ENCODE measurements at regions not wholly inside any gene's neighbourhood (a gene's known extent, or its start where the extent isn't known, plus 50 kb on each side); places are given as distances from the start of the nearest gene placed in this dataset.

DNA sequence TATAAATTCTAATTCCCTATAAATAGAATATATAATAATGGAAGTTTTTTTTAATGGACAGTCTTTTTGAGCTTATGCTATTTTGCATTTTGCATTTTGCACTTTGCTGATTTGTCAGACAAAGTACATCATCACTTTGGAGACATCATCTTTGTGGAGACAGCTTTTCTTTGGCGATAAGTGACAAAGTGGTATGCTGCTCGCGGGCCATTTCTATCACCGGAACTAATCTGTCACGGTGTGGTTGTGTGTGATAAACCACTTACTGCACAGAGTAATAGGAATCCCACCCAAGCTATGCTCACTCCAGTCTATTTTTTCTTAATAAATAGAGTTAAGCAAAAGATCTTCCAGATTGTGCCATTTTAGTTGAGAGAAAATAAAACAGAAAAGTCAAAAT, 133.1 kb downstream of the MACIR start:
- Histone ChIP-seq H3K36me3 (ENCODE audit: insufficient read depth, low read length) (no peaks in the 10 kb centered on the region), H3K4me3 (ENCODE audit: low read length, poor library complexity, severe bottlenecking) (no peak overlapping the region), H3K27me3 (ENCODE audit: insufficient read depth, low read length, poor library complexity, severe bottlenecking) (no peaks in the 10 kb centered on the region), H3F3A (ENCODE audit: low read depth) (no peaks in the 10 kb centered on the region), H3K79me2 (ENCODE audit: insufficient read depth, low read length) (no peaks in the 10 kb centered on the region), H3K9ac (ENCODE audit: low read depth, low read length, poor library complexity, severe bottlenecking) (no peak overlapping the region), H2AFZ (ENCODE audit: low read length) (no peak overlapping the region), H3K9me2 (replicated peaks; ENCODE audit: low read depth, low read length) (no peaks in the 10 kb centered on the region), H3K9me3 (ENCODE audit: insufficient read depth, low read depth, low read length) (no peaks in the 10 kb centered on the region), H4K20me1 (ENCODE audit: insufficient read depth, low read length, poor library complexity, severe bottlenecking) (no peaks in the 10 kb centered on the region), H3K4me1 (ENCODE audit: insufficient read depth, low read length, poor library complexity, severe bottlenecking) (peaks cover 3% of the 10 kb centered on the region), H3K4me2 (ENCODE audit: low read depth, low read length, poor library complexity, severe bottlenecking) (no peak overlapping the region)
- TF ChIP-seq EZH2phosphoT487 (IDR thresholded peaks at IDR 0.05; ENCODE audit: borderline replicate concordance) = no peak
- TF ChIP-seq, protein P1, sequence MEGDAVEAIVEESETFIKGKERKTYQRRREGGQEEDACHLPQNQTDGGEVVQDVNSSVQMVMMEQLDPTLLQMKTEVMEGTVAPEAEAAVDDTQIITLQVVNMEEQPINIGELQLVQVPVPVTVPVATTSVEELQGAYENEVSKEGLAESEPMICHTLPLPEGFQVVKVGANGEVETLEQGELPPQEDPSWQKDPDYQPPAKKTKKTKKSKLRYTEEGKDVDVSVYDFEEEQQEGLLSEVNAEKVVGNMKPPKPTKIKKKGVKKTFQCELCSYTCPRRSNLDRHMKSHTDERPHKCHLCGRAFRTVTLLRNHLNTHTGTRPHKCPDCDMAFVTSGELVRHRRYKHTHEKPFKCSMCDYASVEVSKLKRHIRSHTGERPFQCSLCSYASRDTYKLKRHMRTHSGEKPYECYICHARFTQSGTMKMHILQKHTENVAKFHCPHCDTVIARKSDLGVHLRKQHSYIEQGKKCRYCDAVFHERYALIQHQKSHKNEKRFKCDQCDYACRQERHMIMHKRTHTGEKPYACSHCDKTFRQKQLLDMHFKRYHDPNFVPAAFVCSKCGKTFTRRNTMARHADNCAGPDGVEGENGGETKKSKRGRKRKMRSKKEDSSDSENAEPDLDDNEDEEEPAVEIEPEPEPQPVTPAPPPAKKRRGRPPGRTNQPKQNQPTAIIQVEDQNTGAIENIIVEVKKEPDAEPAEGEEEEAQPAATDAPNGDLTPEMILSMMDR (conservative IDR thresholded peaks at IDR 0.05; ENCODE audit: low read length) = no peak

- no peak overlapping the region for H3K4me3 ChIP-seq (ENCODE audit: low read length, poor library complexity, severe bottlenecking)
- H3F3A ChIP-seq (ENCODE audit: low read depth) = no peaks in the 10 kb centered on the region
- no peaks in the 10 kb centered on the region for H4K20me1 ChIP-seq (ENCODE audit: insufficient read depth, low read length, poor library complexity, severe bottlenecking)
- no peaks in the 10 kb centered on the region for H3K36me3 ChIP-seq (ENCODE audit: insufficient read depth, low read length)
- H2AFZ ChIP-seq (ENCODE audit: low read length) = no peak overlapping the region
- no peaks in the 10 kb centered on the region for H3K9me2 ChIP-seq (replicated peaks; ENCODE audit: low read depth, low read length)
- no peaks in the 10 kb centered on the region for H3K9me3 ChIP-seq (ENCODE audit: insufficient read depth, low read depth, low read length)
- no peak overlapping the region for H3K4me2 ChIP-seq (ENCODE audit: low read depth, low read length, poor library complexity, severe bottlenecking)
- TF ChIP-seq, protein P1 (conservative IDR thresholded peaks at IDR 0.05; ENCODE audit: low read length) = no peak
- TF ChIP-seq EZH2phosphoT487 (IDR thresholded peaks at IDR 0.05; ENCODE audit: borderline replicate concordance) = no peak
- peaks cover 3% of the 10 kb centered on the region for H3K4me1 ChIP-seq (ENCODE audit: insufficient read depth, low read length, poor library complexity, severe bottlenecking)
- no peaks in the 10 kb centered on the region for H3K27me3 ChIP-seq (ENCODE audit: insufficient read depth, low read length, poor library complexity, severe bottlenecking)
- no peak overlapping the region for H3K9ac ChIP-seq (ENCODE audit: low read depth, low read length, poor library complexity, severe bottlenecking)
- H3K79me2 ChIP-seq (ENCODE audit: insufficient read depth, low read length) = no peaks in the 10 kb centered on the region
These were observed 131.3 kb downstream of the MACIR start for GRCh38 chr5:103389846-103390245.

- no peak overlapping the region for H3K9ac ChIP-seq (ENCODE audit: low read depth, low read length, poor library complexity, severe bottlenecking)
- H3F3A ChIP-seq (ENCODE audit: low read depth) = no peaks in the 10 kb centered on the region
- H3K9me3 ChIP-seq (ENCODE audit: insufficient read depth, low read depth, low read length) = no peaks in the 10 kb centered on the region
- H3K9me2 ChIP-seq (replicated peaks; ENCODE audit: low read depth, low read length) = no peaks in the 10 kb centered on the region
- no peak overlapping the region for H3K4me3 ChIP-seq (ENCODE audit: low read length, poor library complexity, severe bottlenecking)
- H3K79me2 ChIP-seq (ENCODE audit: insufficient read depth, low read length) = no peaks in the 10 kb centered on the region
- H3K27me3 ChIP-seq (ENCODE audit: insufficient read depth, low read length, poor library complexity, severe bottlenecking) = no peaks in the 10 kb centered on the region
- no peak overlapping the region for H3K4me2 ChIP-seq (ENCODE audit: low read depth, low read length, poor library complexity, severe bottlenecking)
- TF ChIP-seq, protein P1 (conservative IDR thresholded peaks at IDR 0.05; ENCODE audit: low read length) = no peak
- TF ChIP-seq EZH2phosphoT487 (IDR thresholded peaks at IDR 0.05; ENCODE audit: borderline replicate concordance) = no peak
- H2AFZ ChIP-seq (ENCODE audit: low read length) = no peak overlapping the region
- H3K4me1 ChIP-seq (ENCODE audit: insufficient read depth, low read length, poor library complexity, severe bottlenecking) = peaks cover 3% of the 10 kb centered on the region
- no peaks in the 10 kb centered on the region for H4K20me1 ChIP-seq (ENCODE audit: insufficient read depth, low read length, poor library complexity, severe bottlenecking)
- no peaks in the 10 kb centered on the region for H3K36me3 ChIP-seq (ENCODE audit: insufficient read depth, low read length)
These were observed 130.8 kb downstream of the MACIR start for GRCh38 chr5:103389357-103389756.

Data from Loucy (cell line).